Activated T-cell treated with anti-CD3 and anti-CD28 coated beads, Interleukin-2, amount 50 U/mL, for 24 hours (primary cell): ENCODE measurements at regions not wholly inside any gene's neighbourhood (a gene's known extent, or its start where the extent isn't known, plus 50 kb on each side); places are given as distances from the start of the nearest gene placed in this dataset.

Source experiments
- DNase-seq: peaks from one replicate; pipeline ENCODE4 v3.0.0-alpha.2; 2020
- H3K27ac Mint-ChIP-seq: 2 replicates; pipeline ENCODE4 v1.8.0; 2020; ENCODE audit warnings: mild to moderate bottlenecking, mixed read lengths
- H3K27me3 Mint-ChIP-seq: 2 replicates; pipeline ENCODE4 v1.8.0; 2020; ENCODE audit warnings: mixed read lengths
- H3K36me3 Mint-ChIP-seq: 2 replicates; pipeline ENCODE4 v1.8.0; 2020; ENCODE audit warnings: low read depth, mixed read lengths
- H3K4me1 Mint-ChIP-seq: 2 replicates; pipeline ENCODE4 v1.8.0; 2020; ENCODE audit warnings: low read depth, mixed read lengths
- H3K4me3 Mint-ChIP-seq: 2 replicates; pipeline ENCODE4 v1.8.0; 2020; ENCODE audit warnings: mild to moderate bottlenecking, moderate library complexity, mixed read lengths
- H3K9me3 Mint-ChIP-seq: 2 replicates; pipeline ENCODE4 v1.8.0; 2020; ENCODE audit warnings: mixed read lengths

GRCh38 chr7:98040626-98041360 lies 50.8 kb upstream of the OCM2 start:
- H3K27me3 Mint-ChIP-seq, result peaks cover 5% of the 10 kb centered on the region
- no peak for DNase-seq
- H3K4me1 Mint-ChIP-seq, result no peaks in the 10 kb centered on the region
- no peak overlapping the region for H3K4me3 Mint-ChIP-seq
- H3K27ac Mint-ChIP-seq, result no peak overlapping the region
- no peaks in the 10 kb centered on the region for H3K9me3 Mint-ChIP-seq
- H3K36me3 Mint-ChIP-seq, result no peaks in the 10 kb centered on the region

- no peak overlapping the region for H3K27ac Mint-ChIP-seq
- peaks cover 2% of the 10 kb centered on the region for H3K27me3 Mint-ChIP-seq
- peaks cover 9% of the 10 kb centered on the region for H3K4me1 Mint-ChIP-seq
- no peaks in the 10 kb centered on the region for H3K36me3 Mint-ChIP-seq
- H3K9me3 Mint-ChIP-seq, result no peaks in the 10 kb centered on the region
- DNase-seq, result no peak
- H3K4me3 Mint-ChIP-seq, result no peak overlapping the region
Observed at GRCh38 chr7:98046816-98047215, 56.8 kb upstream of the OCM2 start.

- Mint-ChIP-seq H3K4me1 (peaks cover 9% of the 10 kb centered on the region), H3K36me3 (no peaks in the 10 kb centered on the region), H3K4me3 (no peak overlapping the region), H3K9me3 (no peaks in the 10 kb centered on the region), H3K27me3 (peaks cover 2% of the 10 kb centered on the region), H3K27ac (no peak overlapping the region)
- no peak for DNase-seq
Observed at GRCh38 chr7:98049034-98049433, 57.6 kb upstream of the LMTK2 start.

GRCh38 chr7:98051118-98051744 lies 55.4 kb upstream of the LMTK2 start:
- Mint-ChIP-seq H3K4me3 (no peak overlapping the region), H3K27ac (no peak overlapping the region), H3K4me1 (peaks cover 9% of the 10 kb centered on the region)

GRCh38 chr7:98054585-98054984 lies 52.1 kb upstream of the LMTK2 start:
- Mint-ChIP-seq H3K27ac (no peak overlapping the region), H3K4me3 (no peak overlapping the region), H3K9me3 (no peaks in the 10 kb centered on the region), H3K36me3 (no peaks in the 10 kb centered on the region), H3K27me3 (peaks cover 11% of the 10 kb centered on the region), H3K4me1 (peaks cover 9% of the 10 kb centered on the region)
- DNase-seq, result no peak

More at GRCh38 chr7:98051118-98051744, 55.4 kb upstream of the LMTK2 start:
- H3K27me3 Mint-ChIP-seq, result no peaks in the 10 kb centered on the region
- H3K36me3 Mint-ChIP-seq, result no peaks in the 10 kb centered on the region
- H3K9me3 Mint-ChIP-seq, result no peaks in the 10 kb centered on the region
- DNase-seq, result peak; percentile 75

GRCh38 chr7:98056580-98056979 lies 50.1 kb upstream of the LMTK2 start:
- peaks cover 11% of the 10 kb centered on the region for H3K27me3 Mint-ChIP-seq
- H3K4me3 Mint-ChIP-seq, result no peak overlapping the region
- H3K36me3 Mint-ChIP-seq, result no peaks in the 10 kb centered on the region
- no peaks in the 10 kb centered on the region for H3K9me3 Mint-ChIP-seq
- H3K27ac Mint-ChIP-seq, result no peak overlapping the region
- H3K4me1 Mint-ChIP-seq, result peaks cover 1% of the 10 kb centered on the region
- DNase-seq, result no peak
